SK-N-SH (cell line): ENCODE measurements at regions not wholly inside any gene's neighbourhood (a gene's known extent, or its start where the extent isn't known, plus 50 kb on each side); places are given as distances from the start of the nearest gene placed in this dataset.

Source experiments
- CTCF ChIA-PET: fragments of 300-600, 350-600 bp; formaldehyde crosslinking; extraction: SDS; loops from one replicate; lab custom pipeline; 2021; lab: Yijun Ruan, JAX
- POLR2A ChIA-PET: fragments of 350-600 bp; sonication (Branson Sonifier 250); formaldehyde crosslinking; extraction: SDS; loops from one replicate; lab custom pipeline; 2020; ENCODE audit warnings: antibody characterized with exemption, inconsistent platforms; lab: Yijun Ruan, JAX
- DNase-seq: peaks from one replicate; pipeline ENCODE4 v3.0.0; 2012
- H2AFZ ChIP-seq: fragments of 200-600 bp; sonication (generic); 2 replicates; pipeline ENCODE4 v1.8.1; 2016; ENCODE audit warnings: antibody characterized with exemption, mild to moderate bottlenecking, low read depth
- H3F3A ChIP-seq: fragments of 200-600 bp; sonication (generic); replicated peaks from 2 replicates; pipeline ENCODE3; 2016; ENCODE audit warnings: antibody characterized with exemption, mild to moderate bottlenecking; ENCODE audit not compliant: insufficient read depth
- H3K27ac ChIP-seq, 2 experiments: fragments of 200-500 bp in 1 of 2; fragments of 200-600 bp in 1 of 2; sonication (Bioruptor generic) in 1 of 2; sonication (generic), shearing (Covaris generic) in 1 of 2; 2 replicates each; pipeline versions ENCODE4 v1.5.1 to v1.6.1; 2014 to 2016; ENCODE audit warnings: low read depth in 2 of 2, inconsistent platforms in 1 of 2, low read length in 1 of 2, mild to moderate bottlenecking in 1 of 2, mixed read lengths in 1 of 2
- H3K27me3 ChIP-seq: fragments of 200-600 bp; sonication (generic), shearing (Covaris generic); 2 replicates; pipeline ENCODE4 v1.6.1; 2016; ENCODE audit warnings: mixed run types; ENCODE audit not compliant: insufficient read depth
- H3K36me3 ChIP-seq, 2 experiments: fragments of 200-500 bp in 1 of 2; fragments of 200-600 bp in 1 of 2; sonication (Bioruptor generic) in 1 of 2; sonication (generic) in 1 of 2; replicated peaks in 1 of 2; 2 replicates each; pipeline versions ENCODE3 to v1.5.1; 2014 to 2016; ENCODE audit warnings: low read length in 1 of 2, mild to moderate bottlenecking in 1 of 2; ENCODE audit not compliant: insufficient read depth in 2 of 2, control insufficient read depth in 1 of 2
- H3K4me1 ChIP-seq, 2 experiments: fragments of 200-500 bp in 1 of 2; fragments of 200-600 bp in 1 of 2; sonication (Bioruptor generic) in 1 of 2; sonication (generic), shearing (Covaris generic) in 1 of 2; 2 replicates each; pipeline versions ENCODE4 v1.5.1 to v1.6.1; 2014 to 2016; ENCODE audit warnings: low read depth in 1 of 2, low read length in 1 of 2, mixed run types in 1 of 2; ENCODE audit not compliant: insufficient read depth in 2 of 2, control insufficient read depth in 1 of 2
- H3K4me2 ChIP-seq: fragments of 200-600 bp; sonication (generic), shearing (Covaris generic); 2 replicates; pipeline ENCODE4 v1.6.1; 2017; ENCODE audit warnings: mixed run types
- H3K4me3 ChIP-seq, 2 experiments: fragments of 200-500 bp in 1 of 2; fragments of 200-600 bp in 1 of 2; sonication (Bioruptor generic) in 1 of 2; sonication (generic), shearing (Covaris generic) in 1 of 2; 2 replicates each; pipeline versions ENCODE4 v1.5.1 to v1.8.1; 2014 to 2016; ENCODE audit warnings: low read depth in 2 of 2, inconsistent platforms in 1 of 2, low read length in 1 of 2, mild to moderate bottlenecking in 1 of 2, mixed read lengths in 1 of 2, moderate library complexity in 1 of 2
- H3K79me2 ChIP-seq: fragments of 200-600 bp; sonication (generic); 2 replicates; pipeline ENCODE4 v1.8.1; 2017; ENCODE audit warnings: mild to moderate bottlenecking; ENCODE audit not compliant: insufficient read depth
- H3K9ac ChIP-seq: fragments of 200-600 bp; sonication (generic); 2 replicates; pipeline ENCODE4 v1.6.1; 2017; ENCODE audit warnings: mixed run types
- H3K9me2 ChIP-seq: fragments of 200-600 bp; sonication (generic); 2 replicates; pipeline ENCODE4 v1.6.1; 2017; ENCODE audit warnings: mixed run types
- H3K9me3 ChIP-seq: fragments of 200-600 bp; sonication (generic); 2 replicates; pipeline ENCODE4 v1.6.1; 2017; ENCODE audit warnings: mixed run types, mild to moderate bottlenecking, moderate library complexity
- H4K20me1 ChIP-seq: fragments of 200-600 bp; sonication (generic); 2 replicates; pipeline ENCODE4 v1.6.1; 2017; ENCODE audit warnings: mild to moderate bottlenecking, mixed run types; ENCODE audit not compliant: insufficient read depth
- ELF1 ChIP-seq: IDR thresholded peaks from 2 replicates; pipeline ENCODE4 v1.4.0; 2012
- FOXJ3 ChIP-seq: sonication (generic); formaldehyde crosslinking; IDR thresholded peaks from 2 replicates; pipeline ENCODE4 v1.5.1; 2020; ENCODE audit warnings: mild to moderate bottlenecking, missing genetic modification reagents
- GABPA ChIP-seq: IDR thresholded peaks from 2 replicates; pipeline ENCODE4 v1.4.0; 2012; ENCODE audit warnings: low read depth, mild to moderate bottlenecking
- GATA2 ChIP-seq: sonication (generic); formaldehyde crosslinking; IDR thresholded peaks from 2 replicates; pipeline ENCODE4 v1.5.0; 2020; ENCODE audit warnings: mild to moderate bottlenecking, missing genetic modification reagents
- NRF1 ChIP-seq: IDR thresholded peaks from 2 replicates; pipeline ENCODE4 v1.6.1; 2012; ENCODE audit warnings: low read depth, mild to moderate bottlenecking, low read length
- POLR2AphosphoS5 ChIP-seq: IDR thresholded peaks from 2 replicates; pipeline ENCODE4 v1.6.1; 2012; ENCODE audit warnings: low read depth, low read length
- TCF12 ChIP-seq: IDR thresholded peaks from 2 replicates; pipeline ENCODE4 v1.4.0; 2012
- TEAD4 ChIP-seq: IDR thresholded peaks from 2 replicates; pipeline ENCODE4 v1.4.0; 2012; ENCODE audit warnings: mild to moderate bottlenecking, borderline replicate concordance; ENCODE audit not compliant: insufficient read depth

DNA sequence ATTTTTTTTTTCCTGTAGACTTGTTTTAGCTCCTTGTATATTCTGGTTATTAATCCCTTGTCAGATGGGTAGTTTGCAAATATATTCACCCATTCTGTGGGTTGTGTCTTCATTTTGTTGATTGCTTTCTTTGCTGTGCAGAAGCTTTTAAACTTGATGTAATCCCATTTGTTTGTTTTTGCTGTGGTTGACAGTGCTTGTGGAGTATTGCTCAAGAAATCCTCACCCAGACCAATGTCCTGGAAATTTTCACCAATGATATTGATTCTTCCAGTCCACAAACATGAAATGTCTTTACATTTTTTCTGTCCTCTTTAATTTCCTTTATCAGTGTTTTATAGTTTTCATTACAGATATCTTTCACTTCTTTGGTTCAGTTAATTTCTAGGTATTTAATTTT is 55.6 kb upstream of the MRGPRX1 start:
- H3F3A ChIP-seq = no peaks in the 10 kb centered on the region
- H3K36me3 ChIP-seq = no peaks in the 10 kb centered on the region
- no peaks in the 10 kb centered on the region for H4K20me1 ChIP-seq
- H3K4me3 ChIP-seq = no peak overlapping the region
- POLR2A ChIA-PET = no interaction called here
- no peak overlapping the region for H3K4me2 ChIP-seq
- no peaks in the 10 kb centered on the region for H3K9me2 ChIP-seq
- no peak for TF ChIP-seq GABPA
- no peak for TF ChIP-seq TEAD4
- no peak for TF ChIP-seq POLR2AphosphoS5
- TF ChIP-seq FOXJ3 (CRISPR knock-in tag) = no peak
- no peak for TF ChIP-seq ELF1
- no peak for TF ChIP-seq NRF1
- TF ChIP-seq TCF12 = no peak
- no peak for TF ChIP-seq GATA2 (CRISPR knock-in tag)
- no peaks in the 10 kb centered on the region for H3K79me2 ChIP-seq
- H2AFZ ChIP-seq = no peak overlapping the region
- CTCF ChIA-PET = interaction anchor here (1.0 kb wide), 1 partner anchor 16 kb away, joined by 3 read pairs; no protein-coding TSS in a partner anchor
- H3K9ac ChIP-seq = no peak overlapping the region
- H3K9me3 ChIP-seq = no peaks in the 10 kb centered on the region
- H3K4me1 ChIP-seq = no peaks in the 10 kb centered on the region
- no peaks in the 10 kb centered on the region for H3K27me3 ChIP-seq
- no peak overlapping the region for H3K27ac ChIP-seq
- no peak for DNase-seq
